OCI-LY7 (cell line): ENCODE measurements at regions not wholly inside any gene's neighbourhood (a gene's known extent, or its start where the extent isn't known, plus 50 kb on each side); places are given as distances from the start of the nearest gene placed in this dataset.

Source experiments
- CTCF ChIP-seq: fragments of 200-600 bp; sonication (generic); conservative IDR thresholded peaks from 2 replicates; pipeline ENCODE4 v1.5.1; 2014; ENCODE audit warnings: mild to moderate bottlenecking, antibody characterized with exemption, low read length, moderate library complexity, mixed read lengths
- EZH2phosphoT487 ChIP-seq: fragments of 200-600 bp; sonication (generic); IDR thresholded peaks from 2 replicates; pipeline ENCODE4 v1.6.1; 2018; ENCODE audit warnings: low read depth, borderline replicate concordance, mild to moderate bottlenecking, mixed run types, antibody characterized with exemption, low read length, moderate library complexity, mixed read lengths

DNA sequence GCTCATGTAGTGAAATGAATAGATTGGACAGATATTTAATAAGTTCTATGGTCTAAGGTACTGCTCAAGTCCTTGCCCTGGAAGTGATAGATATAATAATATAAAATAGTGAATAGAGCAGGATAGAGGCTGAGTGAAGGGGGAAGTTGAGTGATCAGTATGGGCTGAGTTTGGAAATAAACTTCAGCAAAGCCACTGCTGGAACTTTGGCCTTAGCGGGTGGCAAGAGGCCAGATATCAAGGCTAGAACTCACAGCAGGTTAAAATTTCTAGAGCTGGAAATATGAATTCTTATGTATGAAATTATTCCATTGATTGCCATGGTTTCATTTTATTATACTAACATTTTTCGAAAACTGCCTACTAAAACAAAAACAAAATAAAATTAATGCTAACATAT lies 267.6 kb upstream of the DPH6 start:
- TF ChIP-seq CTCF (no peak), EZH2phosphoT487 (no peak)
